ENCODE measurements at regions not wholly inside any gene's neighbourhood (a gene's known extent, or its start where the extent isn't known, plus 50 kb on each side); places are given as distances from the start of the nearest gene placed in this dataset.

- no peak overlapping the region for H3K27ac ChIP-seq (ENCODE audit: poor library complexity, severe bottlenecking)
- H3K9me3 ChIP-seq (ENCODE audit: severe bottlenecking): no peaks in the 10 kb centered on the region
- H3K36me3 ChIP-seq (ENCODE audit: low read depth): no peaks in the 10 kb centered on the region
- peaks cover 7% of the 10 kb centered on the region for H3K27me3 ChIP-seq (ENCODE audit: insufficient read depth, poor library complexity, severe bottlenecking)
- ATAC-seq (ENCODE audit: low read depth) (no peak), DNase-seq (ENCODE audit: low spot score) (no peak)
- H3K4me1 ChIP-seq (ENCODE audit: insufficient read depth, poor library complexity, severe bottlenecking): no peaks in the 10 kb centered on the region
- no peak for TF ChIP-seq CTCF (IDR thresholded peaks at IDR 0.05; ENCODE audit: poor library complexity, severe bottlenecking)
- no peak overlapping the region for H3K4me3 ChIP-seq (ENCODE audit: severe bottlenecking)
Measured at GRCh38 chr12:125214289-125214688, 149.1 kb downstream of the AACS start.

- ATAC-seq (ENCODE audit: low read depth): no peak
- no peaks in the 10 kb centered on the region for H3K36me3 ChIP-seq (ENCODE audit: low read depth)
- peaks cover 1% of the 10 kb centered on the region for H3K27me3 ChIP-seq (ENCODE audit: insufficient read depth, poor library complexity, severe bottlenecking)
- TF ChIP-seq CTCF (IDR thresholded peaks at IDR 0.05; ENCODE audit: poor library complexity, severe bottlenecking): no peak
- no peaks in the 10 kb centered on the region for H3K4me1 ChIP-seq (ENCODE audit: insufficient read depth, poor library complexity, severe bottlenecking)
- H3K27ac ChIP-seq (ENCODE audit: poor library complexity, severe bottlenecking): no peak overlapping the region
- H3K4me3 ChIP-seq (ENCODE audit: severe bottlenecking): no peak overlapping the region
- DNase-seq (ENCODE audit: low spot score): no peak
- no peaks in the 10 kb centered on the region for H3K9me3 ChIP-seq (ENCODE audit: severe bottlenecking)
Measured at GRCh38 chr12:125216756-125217155, 151.5 kb downstream of the AACS start.

- ATAC-seq (ENCODE audit: low read depth) (no peak), DNase-seq (ENCODE audit: low spot score) (no peak)
- Histone ChIP-seq H3K9me3 (ENCODE audit: severe bottlenecking) (no peaks in the 10 kb centered on the region), H3K27ac (ENCODE audit: poor library complexity, severe bottlenecking) (no peak overlapping the region), H3K36me3 (ENCODE audit: low read depth) (no peaks in the 10 kb centered on the region), H3K4me1 (ENCODE audit: insufficient read depth, poor library complexity, severe bottlenecking) (no peaks in the 10 kb centered on the region), H3K27me3 (ENCODE audit: insufficient read depth, poor library complexity, severe bottlenecking) (no peaks in the 10 kb centered on the region), H3K4me3 (ENCODE audit: severe bottlenecking) (no peak overlapping the region)
- no peak for TF ChIP-seq CTCF (IDR thresholded peaks at IDR 0.05; ENCODE audit: poor library complexity, severe bottlenecking)
Measured at GRCh38 chr12:125217308-125217707, 152.1 kb downstream of the AACS start.

- H3K9me3 ChIP-seq (ENCODE audit: severe bottlenecking): no peaks in the 10 kb centered on the region
- ATAC-seq (ENCODE audit: low read depth): peak; percentile 48; the same call in 1 of the 3 replicates
- TF ChIP-seq CTCF (IDR thresholded peaks at IDR 0.05; ENCODE audit: poor library complexity, severe bottlenecking): no peak
- H3K4me1 ChIP-seq (ENCODE audit: insufficient read depth, poor library complexity, severe bottlenecking): no peaks in the 10 kb centered on the region
- H3K4me3 ChIP-seq (ENCODE audit: severe bottlenecking): no peak overlapping the region
- H3K27me3 ChIP-seq (ENCODE audit: insufficient read depth, poor library complexity, severe bottlenecking): peaks cover 9% of the 10 kb centered on the region
- H3K36me3 ChIP-seq (ENCODE audit: low read depth): no peaks in the 10 kb centered on the region
- no peak overlapping the region for H3K27ac ChIP-seq (ENCODE audit: poor library complexity, severe bottlenecking)
- DNase-seq (ENCODE audit: low spot score): no peak
Measured at GRCh38 chr12:125218952-125219351, 153.7 kb downstream of the AACS start.

GRCh38 chr12:125220404-125221273 is 155.4 kb downstream of the AACS start:
- DNase-seq (ENCODE audit: low spot score) (no peak), ATAC-seq (ENCODE audit: low read depth) (no peak)
- Histone ChIP-seq H3K4me3 (ENCODE audit: severe bottlenecking) (no peak overlapping the region), H3K4me1 (ENCODE audit: insufficient read depth, poor library complexity, severe bottlenecking) (no peaks in the 10 kb centered on the region), H3K27ac (ENCODE audit: poor library complexity, severe bottlenecking) (no peak overlapping the region), H3K27me3 (ENCODE audit: insufficient read depth, poor library complexity, severe bottlenecking) (peaks cover 9% of the 10 kb centered on the region), H3K9me3 (ENCODE audit: severe bottlenecking) (no peaks in the 10 kb centered on the region), H3K36me3 (ENCODE audit: low read depth) (no peaks in the 10 kb centered on the region)
- TF ChIP-seq CTCF (IDR thresholded peaks at IDR 0.05; ENCODE audit: poor library complexity, severe bottlenecking): no peak
